ENCODE measurements at regions not wholly inside any gene's neighbourhood (a gene's known extent, or its start where the extent isn't known, plus 50 kb on each side); places are given as distances from the start of the nearest gene placed in this dataset.
"Not testable (repeated sequence)": the region's sequence is repeated elsewhere in the genome, so short reads cannot be mapped to it uniquely, and the experiment has no call there.

- intact Hi-C loops (cut with DNase I, micrococcal nuclease) = no loop called here
- Histone ChIP-seq H3K9me3 (no peaks in the 10 kb centered on the region), H3K36me3 (ENCODE audit: low read depth) (no peaks in the 10 kb centered on the region), H3K4me1 (ENCODE audit: low read depth) (no peaks in the 10 kb centered on the region), H3K4me3 (no peak overlapping the region)
- DNase-seq (no peak), ATAC-seq (no peak)
- no peak for TF ChIP-seq CTCF (IDR thresholded peaks at IDR 0.05)
Measured at GRCh38 chr11:115981814-115982471, 477.7 kb upstream of the CADM1 start.

- ATAC-seq = no peak
- intact Hi-C loops (cut with DNase I, micrococcal nuclease) = no loop called here
- no peak for TF ChIP-seq CTCF (IDR thresholded peaks at IDR 0.05)
- no peaks in the 10 kb centered on the region for H3K9me3 ChIP-seq
- no peak overlapping the region for H3K4me3 ChIP-seq
- no peaks in the 10 kb centered on the region for H3K36me3 ChIP-seq (ENCODE audit: low read depth)
- no peaks in the 10 kb centered on the region for H3K4me1 ChIP-seq (ENCODE audit: low read depth)
- DNase-seq = no peak
Measured at GRCh38 chr11:115981104-115981481, 476.9 kb upstream of the CADM1 start.

- ATAC-seq = no peak
- DNase-seq = no peak
- H3K9me3 ChIP-seq = no peaks in the 10 kb centered on the region
- H3K36me3 ChIP-seq (ENCODE audit: low read depth) = no peaks in the 10 kb centered on the region
- intact Hi-C loops (cut with DNase I, micrococcal nuclease) = no loop called here
- no peaks in the 10 kb centered on the region for H3K4me1 ChIP-seq (ENCODE audit: low read depth)
- H3K4me3 ChIP-seq = no peak overlapping the region
- TF ChIP-seq CTCF (IDR thresholded peaks at IDR 0.05) = no peak
Measured at GRCh38 chr11:115980337-115981103, 476.3 kb upstream of the CADM1 start.

- H3K9me3 ChIP-seq = no peaks in the 10 kb centered on the region
- ATAC-seq (no peak), DNase-seq (no peak)
- H3K36me3 ChIP-seq (ENCODE audit: low read depth) = no peaks in the 10 kb centered on the region
- no peaks in the 10 kb centered on the region for H3K4me1 ChIP-seq (ENCODE audit: low read depth)
- TF ChIP-seq CTCF (IDR thresholded peaks at IDR 0.05) = no peak
- intact Hi-C loops (cut with DNase I, micrococcal nuclease) = no loop called here
- H3K4me3 ChIP-seq = no peak overlapping the region
Measured at GRCh38 chr11:115974703-115975102, 470.5 kb upstream of the CADM1 start.

DNA sequence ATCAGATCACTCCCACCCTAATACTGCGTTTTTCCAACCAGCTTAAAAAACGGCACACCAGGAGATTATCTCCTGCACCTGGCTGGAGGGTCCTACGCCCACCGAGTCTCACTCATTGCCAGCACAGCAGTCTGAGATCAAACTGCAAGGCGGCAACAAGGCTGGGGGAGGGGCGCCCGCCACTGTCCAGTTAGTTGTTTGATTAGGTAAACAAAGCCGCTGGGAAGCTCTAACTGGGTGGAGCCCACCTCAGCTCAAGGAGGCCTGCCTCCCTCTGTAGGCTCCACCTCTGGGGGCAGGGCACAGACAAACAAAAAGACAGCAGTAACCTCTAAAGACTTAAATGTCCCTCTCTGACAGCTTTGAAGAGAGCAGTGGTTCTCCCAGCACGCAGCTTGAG lies 463.0 kb upstream of the CADM1 start:
- intact Hi-C loops (cut with DNase I, micrococcal nuclease); H3K9me3 ChIP-seq; H3K4me3 ChIP-seq; H3K36me3 ChIP-seq (ENCODE audit: low read depth); H3K4me1 ChIP-seq (ENCODE audit: low read depth); ATAC-seq: not testable (repeated sequence)
- DNase-seq = peak in 1 of 3 donors; percentile 4

GRCh38 chr11:115965767-115966504 lies 461.7 kb upstream of the CADM1 start:
- ATAC-seq (no peak), DNase-seq (no peak)
- Histone ChIP-seq H3K9me3 (no peaks in the 10 kb centered on the region), H3K36me3 (ENCODE audit: low read depth) (no peaks in the 10 kb centered on the region), H3K4me1 (ENCODE audit: low read depth) (no peaks in the 10 kb centered on the region), H3K4me3 (no peak overlapping the region)
- intact Hi-C loops (cut with DNase I, micrococcal nuclease) = no loop called here
- no peak for TF ChIP-seq CTCF (IDR thresholded peaks at IDR 0.05)
